Lower lobe of right lung (tissue), 2 donors: ENCODE measurements at regions not wholly inside any gene's neighbourhood (a gene's known extent, or its start where the extent isn't known, plus 50 kb on each side); places are given as distances from the start of the nearest gene placed in this dataset.

Experiments
- ATAC-seq, 2 donors: fragments of 200-7000 bp; cut with Tn5 transposase; one replicate each; pipeline ENCODE4 v1.9.1; 2020 to 2022; ENCODE audit warnings: mild to moderate bottlenecking in 2 of 2, moderate library complexity in 2 of 2
- DNase-seq: peaks from one replicate; pipeline ENCODE4 v3.0.0-alpha.2; 2020
- H3K27ac ChIP-seq: fragments of 200-600 bp; one replicate; pipeline ENCODE4 v1.8.0; 2022
- H3K27me3 ChIP-seq: fragments of 200-600 bp; one replicate; pipeline ENCODE4 v1.8.0; 2022; ENCODE audit warnings: low read depth
- H3K36me3 ChIP-seq: fragments of 200-600 bp; one replicate; pipeline ENCODE4 v1.8.0; 2022; ENCODE audit warnings: mild to moderate bottlenecking
- H3K4me1 ChIP-seq: fragments of 200-600 bp; one replicate; pipeline ENCODE4 v1.8.0; 2022
- H3K4me3 ChIP-seq: fragments of 200-600 bp; one replicate; pipeline ENCODE4 v1.8.0; 2022; ENCODE audit warnings: mild to moderate bottlenecking
- H3K9me3 ChIP-seq: fragments of 200-600 bp; one replicate; pipeline ENCODE4 v1.8.0; 2022
- intact Hi-C: fragments of 100-400 bp; cut with DNase I; formaldehyde crosslinking; loops from one replicate; pipeline ENCODE4 v1.11.0; 2022
- TF ChIP-seq, protein P1 (sequence below): fragments of 200-600 bp; IDR thresholded peaks from one replicate; pipeline ENCODE4 v1.8.0; 2022; ENCODE audit warnings: antibody characterized with exemption, mild to moderate bottlenecking
- donor health status: DM: no; HTN: yes; CAD: no; lungs with severe emphysema.

GRCh38 chr7:50865450-50865849 lies 82.8 kb upstream of the GRB10 start:
- DNase-seq: no peak
- intact Hi-C loops: no loop called here
- no peaks in the 10 kb centered on the region for H3K9me3 ChIP-seq

GRCh38 chr7:50864694-50865093 lies 82.0 kb upstream of the GRB10 start:
- H3K4me3 ChIP-seq: no peak overlapping the region
- no peak overlapping the region for H3K27ac ChIP-seq
- ATAC-seq: no peak
- H3K27me3 ChIP-seq: no peaks in the 10 kb centered on the region
- TF ChIP-seq, protein P1, sequence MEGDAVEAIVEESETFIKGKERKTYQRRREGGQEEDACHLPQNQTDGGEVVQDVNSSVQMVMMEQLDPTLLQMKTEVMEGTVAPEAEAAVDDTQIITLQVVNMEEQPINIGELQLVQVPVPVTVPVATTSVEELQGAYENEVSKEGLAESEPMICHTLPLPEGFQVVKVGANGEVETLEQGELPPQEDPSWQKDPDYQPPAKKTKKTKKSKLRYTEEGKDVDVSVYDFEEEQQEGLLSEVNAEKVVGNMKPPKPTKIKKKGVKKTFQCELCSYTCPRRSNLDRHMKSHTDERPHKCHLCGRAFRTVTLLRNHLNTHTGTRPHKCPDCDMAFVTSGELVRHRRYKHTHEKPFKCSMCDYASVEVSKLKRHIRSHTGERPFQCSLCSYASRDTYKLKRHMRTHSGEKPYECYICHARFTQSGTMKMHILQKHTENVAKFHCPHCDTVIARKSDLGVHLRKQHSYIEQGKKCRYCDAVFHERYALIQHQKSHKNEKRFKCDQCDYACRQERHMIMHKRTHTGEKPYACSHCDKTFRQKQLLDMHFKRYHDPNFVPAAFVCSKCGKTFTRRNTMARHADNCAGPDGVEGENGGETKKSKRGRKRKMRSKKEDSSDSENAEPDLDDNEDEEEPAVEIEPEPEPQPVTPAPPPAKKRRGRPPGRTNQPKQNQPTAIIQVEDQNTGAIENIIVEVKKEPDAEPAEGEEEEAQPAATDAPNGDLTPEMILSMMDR: no peak
- intact Hi-C loops: no loop called here
- H3K4me1 ChIP-seq: no peaks in the 10 kb centered on the region
- H3K36me3 ChIP-seq: no peaks in the 10 kb centered on the region
- no peak for DNase-seq
- H3K9me3 ChIP-seq: no peaks in the 10 kb centered on the region

More at GRCh38 chr7:50865450-50865849, 82.8 kb upstream of the GRB10 start:
- Histone ChIP-seq H3K27me3 (no peaks in the 10 kb centered on the region), H3K4me1 (no peaks in the 10 kb centered on the region), H3K27ac (no peak overlapping the region), H3K4me3 (no peak overlapping the region), H3K36me3 (no peaks in the 10 kb centered on the region)
- TF ChIP-seq, protein P1: no peak
- no peak for ATAC-seq

DNA sequence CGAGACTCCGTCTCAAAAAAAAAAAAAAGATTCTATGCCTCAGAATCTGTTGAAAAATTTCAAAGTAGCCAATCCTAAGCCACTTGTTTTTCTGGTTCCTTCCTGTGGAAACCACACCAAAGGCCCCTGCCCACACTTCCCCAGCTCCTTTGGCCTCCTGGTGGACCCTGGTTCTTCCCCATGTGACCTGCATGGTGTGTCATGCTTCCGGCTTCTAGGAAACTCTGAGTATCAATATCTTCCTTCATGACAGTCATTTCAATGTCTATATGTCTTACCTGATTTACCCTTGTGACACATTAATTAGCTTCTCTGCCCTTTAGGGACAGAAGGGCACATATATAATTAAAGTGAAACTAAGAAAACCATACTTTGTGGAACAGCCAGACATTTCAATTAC lies 80.4 kb upstream of the GRB10 start:
- no peak for ATAC-seq

DNA sequence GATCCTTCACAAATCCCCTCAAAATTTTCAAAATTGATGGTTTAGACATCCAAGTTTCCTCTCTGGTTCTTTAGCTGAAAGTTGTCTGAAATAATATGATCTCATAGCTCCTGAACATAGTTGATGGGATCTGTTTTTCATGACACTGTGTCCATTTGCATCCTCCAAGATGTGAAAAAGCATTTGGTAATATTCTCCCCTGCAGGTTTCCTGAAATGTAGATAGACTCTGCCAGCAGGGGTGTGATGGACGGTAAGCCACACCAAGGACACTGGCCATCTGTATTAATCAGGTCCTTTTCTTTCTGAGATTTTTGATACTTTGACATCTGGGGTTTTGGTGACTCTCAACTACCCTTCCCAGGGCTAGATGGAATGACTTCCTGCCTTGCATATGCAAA lies 79.6 kb upstream of the GRB10 start:
- Histone ChIP-seq H3K36me3 (no peaks in the 10 kb centered on the region), H3K27me3 (no peaks in the 10 kb centered on the region), H3K4me3 (no peak overlapping the region), H3K27ac (no peak overlapping the region), H3K9me3 (no peaks in the 10 kb centered on the region), H3K4me1 (no peaks in the 10 kb centered on the region)
- DNase-seq (no peak), ATAC-seq (no peak)
- TF ChIP-seq, protein P1: no peak
- intact Hi-C loops: no loop called here

More for the DNA sequence above, 80.4 kb upstream of the GRB10 start:
- Histone ChIP-seq H3K27me3 (no peaks in the 10 kb centered on the region), H3K27ac (no peak overlapping the region), H3K4me3 (no peak overlapping the region), H3K4me1 (no peaks in the 10 kb centered on the region), H3K36me3 (no peaks in the 10 kb centered on the region), H3K9me3 (no peaks in the 10 kb centered on the region)
- intact Hi-C loops: no loop called here
- TF ChIP-seq, protein P1: no peak
- no peak for DNase-seq

- TF ChIP-seq, protein P1: no peak
- ATAC-seq (no peak), DNase-seq (no peak)
- no peak overlapping the region for H3K4me3 ChIP-seq
- no peaks in the 10 kb centered on the region for H3K27me3 ChIP-seq
- no peaks in the 10 kb centered on the region for H3K36me3 ChIP-seq
- no peaks in the 10 kb centered on the region for H3K4me1 ChIP-seq
- H3K9me3 ChIP-seq: no peaks in the 10 kb centered on the region
- intact Hi-C loops: no loop called here
- H3K27ac ChIP-seq: no peak overlapping the region
Observed at GRCh38 chr7:50860598-50860997, 77.9 kb upstream of the GRB10 start.

DNA sequence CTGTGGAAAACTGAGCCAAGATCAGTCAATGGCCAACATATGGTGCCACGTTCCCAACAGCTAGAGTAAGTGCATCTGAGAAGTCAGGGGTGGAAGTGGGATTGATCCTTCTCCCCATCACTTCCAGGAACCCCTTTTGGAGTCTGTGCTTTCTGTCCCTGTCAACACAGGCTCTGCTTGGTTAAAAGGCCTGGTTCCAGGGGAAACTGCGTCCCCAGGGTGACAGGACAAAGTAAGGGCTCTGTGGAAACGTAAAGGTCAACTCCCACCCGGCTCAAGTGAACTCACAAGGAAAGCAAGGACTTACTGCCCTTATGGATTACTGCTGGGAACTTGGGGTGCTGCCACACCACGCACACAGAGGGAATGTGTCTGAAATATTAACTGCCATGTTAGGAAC lies 77.5 kb upstream of the GRB10 start:
- Histone ChIP-seq H3K9me3 (no peaks in the 10 kb centered on the region), H3K4me1 (no peaks in the 10 kb centered on the region), H3K4me3 (no peak overlapping the region), H3K27ac (no peak overlapping the region), H3K36me3 (no peaks in the 10 kb centered on the region), H3K27me3 (no peaks in the 10 kb centered on the region)
- no peak for DNase-seq
- intact Hi-C loops: no loop called here
- TF ChIP-seq, protein P1: no peak
- ATAC-seq: no peak
